GM23248 (cell line): ENCODE measurements at regions not wholly inside any gene's neighbourhood (a gene's known extent, or its start where the extent isn't known, plus 50 kb on each side); places are given as distances from the start of the nearest gene placed in this dataset.

Source experiments
- DNase-seq: peaks from one replicate; pipeline ENCODE4 v3.0.0-alpha.2; 2015
- H2AFZ ChIP-seq: fragments of 200-600 bp; sonication (generic); 2 replicates; pipeline ENCODE4 v1.6.1; 2016; ENCODE audit warnings: antibody characterized with exemption
- H3F3A ChIP-seq: fragments of 200-600 bp; sonication (generic); 2 replicates; pipeline ENCODE4 v1.6.1; 2016; ENCODE audit warnings: mild to moderate bottlenecking, antibody characterized with exemption, mixed run types; ENCODE audit not compliant: insufficient read depth
- H3K27ac ChIP-seq: fragments of 200-600 bp; sonication (generic); 2 replicates; pipeline ENCODE4 v1.5.1; 2016; ENCODE audit warnings: mild to moderate bottlenecking
- H3K27me3 ChIP-seq: fragments of 200-600 bp; sonication (generic); replicated peaks from 2 replicates; pipeline ENCODE4 v1.6.1; 2016; ENCODE audit warnings: mild to moderate bottlenecking; ENCODE audit not compliant: insufficient read depth
- H3K36me3 ChIP-seq: fragments of 200-600 bp; sonication (generic); 2 replicates; pipeline ENCODE4 v1.6.1; 2016; ENCODE audit warnings: low read depth, mild to moderate bottlenecking
- H3K4me1 ChIP-seq: fragments of 200-600 bp; sonication (generic); 2 replicates; pipeline ENCODE4 v1.6.1; 2016; ENCODE audit warnings: mild to moderate bottlenecking; ENCODE audit not compliant: insufficient read depth
- H3K4me2 ChIP-seq: fragments of 200-600 bp; sonication (generic); one replicate; pipeline ENCODE4 v1.6.1; 2016; ENCODE audit warnings: mild to moderate bottlenecking; ENCODE audit not compliant: unreplicated experiment
- H3K4me3 ChIP-seq: fragments of 200-600 bp; sonication (generic); 2 replicates; pipeline ENCODE4 v1.5.1; 2016; ENCODE audit warnings: mild to moderate bottlenecking
- H3K79me2 ChIP-seq: fragments of 200-600 bp; sonication (generic); 2 replicates; pipeline ENCODE4 v1.6.1; 2016; ENCODE audit warnings: mild to moderate bottlenecking; ENCODE audit not compliant: insufficient read depth
- H3K9ac ChIP-seq: fragments of 200-600 bp; sonication (generic); 2 replicates; pipeline ENCODE4 v1.6.1; 2016; ENCODE audit warnings: mild to moderate bottlenecking
- H3K9me2 ChIP-seq: fragments of 200-600 bp; sonication (generic); 2 replicates; pipeline ENCODE4 v1.6.1; 2016; ENCODE audit warnings: mixed run types, mild to moderate bottlenecking, moderate library complexity; ENCODE audit not compliant: insufficient read depth
- H3K9me3 ChIP-seq: fragments of 200-600 bp; sonication (generic); one replicate; pipeline ENCODE4 v1.6.1; 2017; ENCODE audit warnings: low read depth
- H4K20me1 ChIP-seq: fragments of 200-600 bp; sonication (generic); 2 replicates; pipeline ENCODE4 v1.6.0; 2016; ENCODE audit not compliant: insufficient read depth
- EZH2 ChIP-seq: fragments of 200-600 bp; sonication (generic); IDR thresholded peaks from 2 replicates; pipeline ENCODE4 v1.6.1; 2018; ENCODE audit warnings: antibody characterized with exemption, mild to moderate bottlenecking; ENCODE audit not compliant: insufficient read depth, poor library complexity, severe bottlenecking
- EZH2phosphoT487 ChIP-seq: fragments of 200-600 bp; sonication (generic); IDR thresholded peaks from 2 replicates; pipeline ENCODE4 v1.6.1; 2018; ENCODE audit warnings: antibody characterized with exemption, moderate library complexity, mild to moderate bottlenecking, low read depth; ENCODE audit not compliant: insufficient read depth
- WGBS, 2 experiments: methylation state at CpG; one replicate each; pipeline ENCODE4 v1.1.6; 2015 to 2017; ENCODE audit warnings: low lambda C conversion rate in 2 of 2, low coverage in 1 of 2; ENCODE audit errors: missing lambda C conversion rate in 2 of 2; 5-methylcytosine and 5-hydroxymethylcytosine counted together
- in situ Hi-C: fragments of 300-500 bp; cut with MboI; formaldehyde crosslinking; loops from 2 replicates; pipeline ENCODE4 v1.15.0; 2020

- Histone ChIP-seq H3K4me1 (no peaks in the 10 kb centered on the region), H3K79me2 (no peaks in the 10 kb centered on the region), H3K36me3 (no peaks in the 10 kb centered on the region), H3F3A (no peaks in the 10 kb centered on the region), H3K4me2 (no peak overlapping the region), H3K9ac (no peak overlapping the region), H3K27me3 (peaks cover 11% of the 10 kb centered on the region), H4K20me1 (no peaks in the 10 kb centered on the region), H2AFZ (no peak overlapping the region), H3K4me3 (no peak overlapping the region), H3K27ac (no peak overlapping the region), H3K9me3 (no peaks in the 10 kb centered on the region), H3K9me2 (no peaks in the 10 kb centered on the region)
- TF ChIP-seq EZH2 (no peak), EZH2phosphoT487 (no peak)
- in situ Hi-C loops = no loop called here
- no peak for DNase-seq
- 62 to 68% methylated on average over 11 to 12 of the region's 12 CpGs for WGBS, 2 experiments
Measured at GRCh38 chr6:168145747-168146596, 67.0 kb upstream of the FRMD1 start.

- H3K4me2 ChIP-seq = no peak overlapping the region
- TF ChIP-seq EZH2phosphoT487 = no peak
- TF ChIP-seq EZH2 = no peak
- no peaks in the 10 kb centered on the region for H3K9me3 ChIP-seq
- no peaks in the 10 kb centered on the region for H3K79me2 ChIP-seq
- no peak overlapping the region for H3K4me3 ChIP-seq
- no peak for DNase-seq
- H3K4me1 ChIP-seq = no peaks in the 10 kb centered on the region
- no peak overlapping the region for H3K27ac ChIP-seq
- no peak overlapping the region for H2AFZ ChIP-seq
- no peaks in the 10 kb centered on the region for H3K36me3 ChIP-seq
- no peaks in the 10 kb centered on the region for H3K27me3 ChIP-seq
- no peaks in the 10 kb centered on the region for H4K20me1 ChIP-seq
- H3K9ac ChIP-seq = no peak overlapping the region
- H3K9me2 ChIP-seq = no peaks in the 10 kb centered on the region
- 54 to 58% methylated on average over 4 of the region's 4 CpGs for WGBS, 2 experiments
- H3F3A ChIP-seq = no peaks in the 10 kb centered on the region
- in situ Hi-C loops = no loop called here
Measured at GRCh38 chr6:168139121-168139520, 60.1 kb upstream of the FRMD1 start.

GRCh38 chr6:168138436-168138835 is 59.4 kb upstream of the FRMD1 start:
- Histone ChIP-seq H3K4me3 (no peak overlapping the region), H4K20me1 (no peaks in the 10 kb centered on the region), H3K9ac (no peak overlapping the region), H3K36me3 (no peaks in the 10 kb centered on the region), H3K79me2 (no peaks in the 10 kb centered on the region), H3K4me2 (no peak overlapping the region), H3F3A (no peaks in the 10 kb centered on the region), H2AFZ (no peak overlapping the region), H3K4me1 (no peaks in the 10 kb centered on the region), H3K27ac (no peak overlapping the region), H3K27me3 (no peaks in the 10 kb centered on the region), H3K9me3 (no peaks in the 10 kb centered on the region), H3K9me2 (no peaks in the 10 kb centered on the region)
- WGBS, 2 experiments = 79 to 88% methylated on average over 6 of the region's 6 CpGs
- no peak for DNase-seq
- in situ Hi-C loops = no loop called here
- no peak for TF ChIP-seq EZH2
- TF ChIP-seq EZH2phosphoT487 = no peak

GRCh38 chr6:168137024-168137423 is 58.0 kb upstream of the FRMD1 start:
- TF ChIP-seq EZH2 (no peak), EZH2phosphoT487 (no peak)
- Histone ChIP-seq H3K9me2 (no peaks in the 10 kb centered on the region), H3K4me3 (no peak overlapping the region), H4K20me1 (no peaks in the 10 kb centered on the region), H3K4me2 (no peak overlapping the region), H3K9me3 (no peaks in the 10 kb centered on the region), H3K27ac (no peak overlapping the region), H3K9ac (no peak overlapping the region), H3K4me1 (peaks cover 3% of the 10 kb centered on the region; the same call in 1 of the 2 replicates), H3K27me3 (no peaks in the 10 kb centered on the region), H3K36me3 (no peaks in the 10 kb centered on the region), H2AFZ (no peak overlapping the region), H3F3A (no peaks in the 10 kb centered on the region), H3K79me2 (no peaks in the 10 kb centered on the region)
- 93 to 97% methylated on average over 9 of the region's 9 CpGs for WGBS, 2 experiments
- in situ Hi-C loops = no loop called here
- DNase-seq = no peak
